NAMALWA (cell line): ENCODE measurements at regions not wholly inside any gene's neighbourhood (a gene's known extent, or its start where the extent isn't known, plus 50 kb on each side); places are given as distances from the start of the nearest gene placed in this dataset.

Experiments used
- DNase-seq: peaks from one replicate; pipeline ENCODE4 v3.0.0-alpha.2; 2015; ENCODE audit warnings: low spot score

- no peak for DNase-seq
Observed at GRCh38 chr11:101211407-101211975, 81.9 kb upstream of the PGR start.

- no peak for DNase-seq
Observed at GRCh38 chr11:101202614-101203013, 73.0 kb upstream of the PGR start.

DNA sequence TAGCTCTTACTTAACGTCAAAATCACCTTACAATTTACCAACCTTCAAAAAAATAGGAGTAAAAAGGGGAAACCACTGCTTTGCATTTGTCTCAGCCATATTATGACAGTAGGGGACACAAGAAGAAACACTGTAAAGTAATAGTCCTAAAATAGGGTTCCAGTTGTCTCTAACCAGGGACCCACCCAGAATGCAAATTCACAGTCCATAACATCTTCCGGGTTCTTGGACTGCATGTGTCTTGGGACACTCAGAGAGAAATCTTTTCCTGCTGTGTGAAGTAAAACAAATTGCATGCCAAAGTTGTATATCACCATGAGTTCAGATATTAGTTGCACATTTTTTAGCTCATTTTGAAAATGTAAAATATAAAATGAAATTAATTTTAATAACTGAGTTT, 69.8 kb upstream of the PGR start:
- no peak for DNase-seq

DNA sequence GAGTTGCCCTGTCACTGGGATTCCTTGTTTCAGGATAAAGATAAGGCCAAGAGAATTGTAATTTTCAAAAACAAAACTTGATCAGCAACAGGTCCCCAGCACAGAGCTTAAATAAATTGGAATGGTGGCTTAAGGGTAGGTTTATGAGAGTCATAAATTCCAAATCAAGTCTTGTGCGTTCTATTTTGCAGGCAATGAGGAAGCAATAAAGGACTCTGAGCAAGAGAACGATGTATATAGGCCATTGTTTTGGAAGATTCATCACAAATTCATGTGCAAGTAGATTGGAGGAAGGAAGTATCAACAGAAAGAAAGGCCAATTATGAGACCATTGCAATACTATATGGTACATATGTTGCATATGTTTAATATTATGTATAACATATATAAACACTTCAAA, 65.7 kb upstream of the PGR start:
- no peak for DNase-seq

DNA sequence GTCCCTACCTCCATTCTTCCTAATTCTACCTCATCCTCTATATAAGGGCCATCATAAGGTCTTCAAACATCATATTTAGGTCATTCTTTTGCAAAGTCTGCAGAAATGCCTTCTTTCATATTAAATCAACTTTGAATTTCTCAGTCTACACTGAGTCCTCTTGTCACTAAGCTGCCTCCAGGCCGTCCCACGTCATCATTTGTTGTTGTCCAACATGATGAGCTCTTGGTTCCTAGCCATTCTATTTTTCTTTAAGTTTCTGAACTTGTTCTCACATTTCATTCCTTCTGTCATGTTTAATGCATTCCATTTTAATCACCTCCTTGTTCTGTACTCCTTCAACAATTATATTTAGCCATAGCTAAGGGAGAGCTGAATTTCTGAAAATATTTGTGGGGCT, 59.2 kb upstream of the PGR start:
- no peak for DNase-seq

GRCh38 chr11:101188173-101188572, 58.6 kb upstream of the PGR start:
- DNase-seq, result no peak

DNA sequence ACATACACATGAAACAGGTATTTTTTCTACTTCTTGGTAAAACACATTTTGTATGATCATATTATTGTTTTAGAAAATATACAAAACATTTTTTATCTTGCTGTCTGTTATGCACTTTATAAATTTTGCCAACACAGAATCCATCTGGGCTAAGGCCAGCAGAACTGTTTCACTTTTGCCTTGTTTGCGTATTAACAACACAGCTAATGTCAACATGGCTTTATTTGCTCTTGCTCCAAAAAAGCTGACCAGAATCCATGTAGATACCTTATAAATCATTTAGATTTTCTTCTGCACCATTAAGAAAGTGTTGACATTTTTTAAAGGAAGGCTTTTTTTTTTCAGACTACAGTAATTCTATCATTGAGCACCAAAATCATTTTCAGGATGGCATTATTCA, 58.1 kb upstream of the PGR start:
- no peak for DNase-seq

DNA sequence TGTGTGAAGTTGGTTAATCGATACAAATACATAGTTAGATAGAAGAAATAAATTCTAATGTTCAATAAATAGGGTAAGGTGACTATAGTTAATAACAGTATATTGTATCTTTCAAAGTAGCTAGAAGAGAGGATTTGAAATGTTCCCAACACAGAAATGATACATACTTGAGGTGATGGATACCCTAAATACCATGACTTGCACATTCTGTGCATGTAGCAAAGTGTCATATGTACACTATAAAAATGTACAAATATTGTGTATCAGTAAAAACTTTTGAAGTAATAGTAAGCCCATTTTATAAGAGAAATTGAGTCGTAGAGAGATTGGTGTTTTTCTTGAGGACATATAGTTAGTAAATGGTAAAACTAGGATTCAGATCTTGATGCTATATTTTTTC, 56.4 kb upstream of the PGR start:
- no peak for DNase-seq

DNA sequence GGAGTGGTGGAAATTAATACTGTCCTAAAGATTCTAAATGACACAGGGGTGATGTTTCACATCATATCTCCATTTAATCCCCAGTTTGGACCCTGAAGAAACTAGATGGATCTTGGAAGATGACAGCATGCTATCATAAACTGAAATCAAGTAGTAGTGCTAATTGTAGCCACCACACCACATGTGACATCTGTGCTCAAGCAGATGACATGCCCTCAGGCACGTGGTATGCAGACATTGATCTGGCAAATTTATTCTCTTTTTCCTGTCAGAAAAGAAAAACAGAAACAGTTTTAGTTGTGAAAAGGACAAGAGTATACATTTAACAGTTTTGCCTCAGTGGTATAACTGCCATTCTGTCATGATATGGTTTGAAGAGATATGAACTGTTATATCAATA, 52.9 kb upstream of the PGR start:
- DNase-seq, result no peak

- DNase-seq, result no peak
Observed at GRCh38 chr11:101180481-101180880, 50.9 kb upstream of the PGR start.
